GM18499 (cell line): ENCODE measurements at regions not wholly inside any gene's neighbourhood (a gene's known extent, or its start where the extent isn't known, plus 50 kb on each side); places are given as distances from the start of the nearest gene placed in this dataset.
"Not testable (repeated sequence)": the region's sequence is repeated elsewhere in the genome, so short reads cannot be mapped to it uniquely, and the experiment has no call there.

Experiments
- ATAC-seq: cut with Tn5 transposase; IDR thresholded peaks from one replicate; pipeline ENCODE4 v1.9.1; 2021; ENCODE audit warnings: moderate number of reproducible peaks; ENCODE audit not compliant: insufficient read depth, unreplicated experiment

DNA sequence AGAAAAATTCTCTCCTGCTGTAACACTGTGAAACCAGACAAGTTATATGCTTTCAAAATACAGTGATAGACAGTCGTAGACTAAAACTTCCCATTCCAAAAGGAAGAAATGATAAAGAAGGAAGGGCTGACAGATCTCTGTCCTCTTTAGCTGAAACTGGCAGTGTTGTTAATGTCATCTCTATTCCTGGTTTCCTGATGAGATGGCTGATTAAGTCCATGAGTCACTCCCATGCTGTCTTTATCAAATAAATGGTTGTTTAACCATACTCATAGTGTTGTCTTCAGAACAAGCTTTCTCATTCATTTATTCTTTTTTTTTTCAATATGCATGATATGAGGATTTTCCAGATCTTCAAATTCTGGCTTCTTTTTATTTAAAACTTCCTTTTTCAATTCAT, 952.2 kb upstream of the WWC1 start:
- ATAC-seq = no peak

- ATAC-seq = no peak
Measured at GRCh38 chr5:167346461-167346860, 945.0 kb upstream of the WWC1 start.

DNA sequence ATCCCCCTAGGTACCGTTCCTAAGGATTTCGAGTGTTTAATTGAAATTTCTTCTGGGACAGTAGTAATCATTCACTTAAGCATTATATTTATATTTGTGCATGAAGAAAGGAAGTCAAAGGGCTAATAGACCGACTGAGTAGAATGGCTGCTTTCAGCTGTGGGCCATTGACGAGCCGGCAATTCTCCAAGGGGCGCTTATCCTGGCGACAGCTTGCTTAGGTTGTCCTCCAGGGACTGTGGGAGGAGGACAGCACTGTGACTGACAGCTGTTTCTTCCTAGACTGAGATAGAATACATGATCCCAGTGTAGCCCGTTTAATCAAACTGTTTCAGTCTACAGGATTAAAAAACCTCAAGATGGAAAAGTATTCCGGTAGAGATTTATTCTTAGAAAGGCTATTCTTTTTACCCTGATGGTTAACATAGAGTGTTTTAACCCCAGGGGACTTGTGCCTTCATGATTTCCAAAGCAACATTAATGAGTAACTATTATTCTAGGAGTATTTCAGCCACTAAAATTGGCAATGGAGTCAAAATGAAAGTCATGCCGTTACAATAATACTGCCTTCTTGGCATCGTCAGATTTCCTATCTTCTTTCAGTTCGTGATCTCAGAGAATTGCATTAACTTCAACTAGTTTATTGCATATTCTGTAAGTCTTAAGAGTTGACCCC, 943.1 kb upstream of the WWC1 start:
- ATAC-seq = no peak

GRCh38 chr5:167348980-167349379, 942.5 kb upstream of the WWC1 start:
- no peak for ATAC-seq

- ATAC-seq = no peak
Measured at GRCh38 chr5:167351316-167351715, 940.1 kb upstream of the WWC1 start.

DNA sequence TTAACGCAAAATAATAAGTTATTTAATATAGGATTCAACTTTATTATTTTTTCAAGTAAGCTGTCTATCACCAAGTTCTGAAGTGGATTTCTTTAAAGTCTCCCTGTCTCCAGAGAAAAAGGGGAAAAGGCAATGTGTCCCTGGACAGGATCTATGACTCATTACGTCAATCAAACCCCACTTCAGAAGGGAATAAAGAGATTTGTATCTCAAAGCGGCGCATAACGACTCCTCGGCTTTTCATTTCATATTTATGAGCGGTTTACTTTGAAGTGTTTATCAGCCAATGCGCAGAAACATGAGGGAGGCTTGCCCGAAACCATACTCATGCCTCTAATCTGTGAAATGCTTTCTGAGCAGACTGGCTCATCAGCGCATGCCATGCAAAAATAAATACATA, 938.6 kb upstream of the WWC1 start:
- no peak for ATAC-seq

- no peak for ATAC-seq
Measured at GRCh38 chr5:167355346-167355745, 936.1 kb upstream of the WWC1 start.

GRCh38 chr5:167356374-167356773, 935.1 kb upstream of the WWC1 start:
- no peak for ATAC-seq

DNA sequence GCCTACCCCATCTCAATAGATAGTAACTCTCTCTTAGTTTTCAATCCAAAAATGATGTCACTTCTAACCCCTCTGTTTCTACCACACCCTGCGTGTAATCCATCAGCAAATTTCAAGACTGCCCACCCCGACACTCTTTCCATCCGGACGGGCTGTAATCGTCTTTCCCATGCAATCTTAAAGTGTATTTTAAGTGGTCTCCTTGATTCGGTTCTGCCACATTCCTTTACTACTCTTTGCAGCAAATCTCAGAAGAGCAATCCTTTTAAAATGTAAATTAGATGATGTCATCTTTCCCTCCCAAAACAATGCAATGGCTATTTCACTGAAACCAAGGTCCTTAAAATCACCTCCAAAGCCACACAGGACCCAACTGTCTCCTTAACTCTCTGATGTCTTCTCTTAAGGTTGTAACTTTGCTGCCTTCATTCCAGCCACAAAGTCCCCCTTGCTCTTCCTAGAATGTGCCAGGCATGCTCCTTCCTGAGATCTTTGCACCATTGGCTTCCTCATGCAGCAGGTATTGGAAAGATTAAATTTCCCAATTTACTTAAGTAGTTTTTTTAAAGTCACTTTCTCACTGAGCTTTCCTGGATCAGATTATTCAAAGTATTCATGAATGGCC, 932.5 kb upstream of the WWC1 start:
- ATAC-seq = no peak

- ATAC-seq = no peak
Measured at GRCh38 chr5:167361795-167362194, 929.6 kb upstream of the WWC1 start.

DNA sequence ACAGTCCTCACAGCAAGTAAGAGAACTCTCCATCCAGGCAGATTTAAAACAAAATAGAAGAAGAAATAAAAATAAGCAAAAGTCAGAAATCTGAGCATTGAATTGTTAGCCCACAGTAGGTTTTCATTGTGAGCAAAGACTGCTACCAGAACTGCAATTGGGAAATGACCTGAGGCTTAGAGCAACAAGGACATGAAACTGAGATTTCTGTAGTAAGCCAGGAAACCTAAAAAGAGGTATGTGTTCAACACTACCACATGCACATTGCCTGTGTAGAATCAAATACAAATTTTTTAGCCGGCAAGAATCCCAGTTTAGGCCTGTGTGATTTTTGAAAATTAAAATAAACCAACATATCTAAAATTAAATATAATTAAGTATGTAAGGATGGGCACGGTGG, 928.4 kb upstream of the WWC1 start:
- ATAC-seq = no peak

DNA sequence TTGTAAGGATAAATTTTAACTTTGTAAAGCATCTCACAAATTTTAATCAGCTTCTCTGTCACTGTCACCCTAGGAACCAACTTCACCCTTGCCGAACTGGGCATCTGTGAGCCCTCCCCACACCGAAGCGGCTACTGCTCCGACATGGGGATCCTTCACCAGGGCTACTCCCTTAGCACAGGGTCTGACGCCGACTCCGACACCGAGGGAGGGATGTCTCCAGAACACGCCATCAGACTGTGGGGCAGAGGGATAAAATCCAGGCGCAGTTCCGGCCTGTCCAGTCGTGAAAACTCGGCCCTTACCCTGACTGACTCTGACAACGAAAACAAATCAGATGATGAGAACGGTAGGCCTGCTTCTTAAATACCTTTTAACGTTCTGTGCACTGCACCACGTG, 916.3 kb upstream of the WWC1 start:
- no peak for ATAC-seq

DNA sequence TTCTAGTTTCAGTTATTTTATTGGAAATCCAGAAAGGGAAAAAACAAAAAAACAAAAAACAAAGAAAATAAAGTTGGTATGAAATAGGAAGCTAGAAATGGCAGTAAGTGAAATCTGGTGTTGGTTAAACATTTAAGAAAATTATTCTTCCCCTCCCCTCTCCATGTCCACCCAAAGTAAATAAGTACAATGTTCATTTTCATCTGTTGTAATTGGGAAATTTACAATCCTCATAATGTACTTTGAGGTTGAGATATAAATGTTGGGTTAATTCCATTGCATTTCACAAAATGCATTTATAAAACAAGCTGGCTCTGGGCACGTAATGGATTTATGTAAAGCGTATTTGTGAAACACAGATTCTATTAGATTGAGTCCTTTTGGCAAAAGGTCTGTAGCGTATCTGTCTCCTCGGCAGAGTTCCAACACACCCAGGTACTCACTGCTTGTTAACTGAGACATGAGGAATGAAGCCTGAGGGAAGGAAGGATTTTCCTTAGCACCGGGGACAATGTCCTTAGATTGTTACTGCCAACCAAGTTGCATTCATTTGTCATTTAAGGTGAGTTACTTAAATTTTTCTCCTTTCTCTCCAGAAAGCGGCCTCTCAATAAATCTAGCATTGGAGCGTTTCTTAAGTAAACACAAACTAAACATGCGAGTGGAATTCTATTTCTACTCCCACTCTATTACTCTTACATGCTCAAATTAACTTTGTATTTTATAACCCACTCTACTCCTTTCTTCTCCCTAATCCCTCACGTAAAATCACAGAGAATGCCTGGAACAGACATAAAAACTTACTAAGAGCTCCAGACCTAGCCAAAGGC, 912.3 kb upstream of the WWC1 start:
- ATAC-seq = no peak

- ATAC-seq = no peak
Measured at GRCh38 chr5:167381457-167381856, 910.0 kb upstream of the WWC1 start.

DNA sequence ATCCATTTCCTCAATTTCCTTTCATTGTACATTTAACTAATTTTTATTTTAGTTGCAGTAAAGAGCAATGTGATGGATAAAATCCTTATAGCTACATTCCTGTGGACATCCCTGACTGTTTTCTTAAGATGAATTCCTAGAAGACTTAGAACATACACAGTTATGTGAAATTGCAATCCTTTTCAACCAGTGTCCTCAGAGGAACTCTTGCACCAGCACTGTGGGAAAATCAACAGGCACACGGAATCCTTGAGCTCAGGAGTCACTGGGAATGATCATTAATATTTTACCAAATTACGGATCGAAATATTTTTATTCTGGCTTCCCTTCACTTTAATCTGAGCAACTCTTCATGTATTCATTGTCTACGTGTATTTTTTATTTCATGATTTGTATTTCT, 901.9 kb upstream of the WWC1 start:
- ATAC-seq = no peak

DNA sequence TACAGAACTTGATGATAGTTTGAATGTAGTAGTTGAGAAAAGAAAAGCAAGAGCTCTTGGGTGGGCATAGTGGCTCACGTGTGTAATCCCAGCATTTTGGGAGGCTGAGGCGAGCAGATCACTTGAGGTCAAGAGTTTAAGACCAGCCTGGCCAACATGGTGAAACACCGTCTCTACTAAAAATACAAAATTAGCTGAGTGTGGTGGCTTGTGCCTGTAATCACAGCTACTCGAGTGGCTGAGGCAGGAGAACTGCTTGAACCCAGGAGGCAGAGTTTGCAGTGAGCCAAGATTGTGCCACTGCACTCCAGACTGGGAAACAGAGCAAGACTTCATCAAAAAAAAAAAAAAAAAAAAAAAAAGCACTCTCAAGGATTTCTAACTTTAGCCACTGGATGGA, 900.2 kb upstream of the WWC1 start:
- not testable (repeated sequence) for ATAC-seq

GRCh38 chr5:167392240-167392639, 899.2 kb upstream of the WWC1 start:
- ATAC-seq = no peak

GRCh38 chr5:167393358-167393757, 898.1 kb upstream of the WWC1 start:
- no peak for ATAC-seq

DNA sequence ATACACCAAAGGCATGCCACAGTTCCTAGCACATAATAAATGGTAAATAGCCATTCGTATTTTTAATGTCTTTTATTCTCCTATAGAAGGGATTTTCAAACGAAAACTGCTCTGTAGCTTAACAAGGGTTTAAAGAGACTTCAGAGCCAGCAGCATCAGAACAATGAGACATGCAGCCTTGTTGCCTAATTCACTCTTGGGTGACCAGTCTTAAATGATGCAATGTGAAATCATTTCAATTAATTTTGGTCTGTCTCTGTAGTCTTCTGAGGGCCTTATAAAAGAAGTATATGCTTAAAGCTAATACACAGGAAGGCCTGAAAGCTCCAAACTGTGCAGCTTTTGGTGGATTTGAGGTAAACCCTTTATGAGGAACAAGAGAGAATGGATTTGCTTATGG, 888.8 kb upstream of the WWC1 start:
- no peak for ATAC-seq

- ATAC-seq = no peak
Measured at GRCh38 chr5:167406513-167406912, 884.9 kb upstream of the WWC1 start.

- no peak for ATAC-seq
Measured at GRCh38 chr5:167412556-167412955, 878.9 kb upstream of the WWC1 start.

DNA sequence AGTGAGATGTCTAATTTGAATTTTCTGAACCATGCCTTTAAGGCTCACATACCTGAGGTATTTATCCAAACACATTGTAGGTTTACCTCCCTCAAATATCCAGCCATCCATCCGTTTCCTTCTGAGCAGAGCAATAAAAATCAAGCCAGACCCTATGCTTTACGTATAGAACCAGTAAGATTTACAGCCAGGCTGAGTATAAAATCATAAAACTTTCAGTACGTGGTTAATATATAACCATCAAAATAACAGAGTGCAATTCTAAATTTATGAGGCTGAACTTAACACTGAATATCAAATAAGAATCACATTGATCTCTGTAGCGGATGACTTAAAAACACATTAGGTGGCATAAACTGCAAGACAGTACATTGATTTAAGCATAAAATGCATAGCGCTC, 877.9 kb upstream of the WWC1 start:
- no peak for ATAC-seq
